WTC11 (cell line): ENCODE measurements at regions not wholly inside any gene's neighbourhood (a gene's known extent, or its start where the extent isn't known, plus 50 kb on each side); places are given as distances from the start of the nearest gene placed in this dataset.
A peak's percentile ranks its signal among the peaks of the same experiment; 100 is the strongest.
"Not testable (repeated sequence)": the region's sequence is repeated elsewhere in the genome, so short reads cannot be mapped to it uniquely, and the experiment has no call there.

Source experiments
- ATAC-seq: fragments of 200-7000 bp; cut with Tn5 transposase; 2 replicates; pipeline ENCODE4 v1.10.0; 2021; ENCODE audit warnings: mild to moderate bottlenecking, moderate library complexity
- CTCF ChIA-PET: fragments of 300-600 bp; sonication (Branson Sonifier 250); formaldehyde crosslinking; loops from one replicate; lab custom pipeline; 2021; ENCODE audit warnings: antibody characterized with exemption; lab: Charles Lee
- POLR2A ChIA-PET: fragments of 350-600 bp; sonication (Branson Sonifier 250); formaldehyde crosslinking; loops from one replicate; lab custom pipeline; 2021; ENCODE audit warnings: antibody characterized with exemption; lab: Charles Lee
- DNase-seq: peaks from one replicate; pipeline ENCODE4 v3.0.0; 2021; ENCODE audit warnings: low spot score
- H3K27ac Mint-ChIP-seq: 2 replicates; pipeline ENCODE4 v1.8.0; 2021; ENCODE audit warnings: mixed read lengths
- H3K27me3 Mint-ChIP-seq: 2 replicates; pipeline ENCODE4 v1.8.0; 2021; ENCODE audit warnings: low read depth, mild to moderate bottlenecking, moderate library complexity, mixed read lengths
- H3K36me3 Mint-ChIP-seq: 2 replicates; pipeline ENCODE4 v1.8.0; 2021; ENCODE audit warnings: mixed read lengths
- H3K4me1 Mint-ChIP-seq: 2 replicates; pipeline ENCODE4 v1.8.0; 2022; ENCODE audit warnings: mixed read lengths
- H3K4me3 Mint-ChIP-seq: 2 replicates; pipeline ENCODE4 v1.8.0; 2021; ENCODE audit warnings: mild to moderate bottlenecking, moderate library complexity, mixed read lengths
- H3K9me3 Mint-ChIP-seq: 2 replicates; pipeline ENCODE4 v1.8.0; 2021; ENCODE audit warnings: mixed read lengths
- ATF1 ChIP-seq: sonication (generic); formaldehyde crosslinking; IDR thresholded peaks from 2 replicates; pipeline ENCODE4 v1.8.1; 2023; ENCODE audit warnings: mild to moderate bottlenecking, moderate library complexity, missing genetic modification reagents
- ATF2 ChIP-seq: sonication (generic); formaldehyde crosslinking; IDR thresholded peaks from 2 replicates; pipeline ENCODE4 v1.8.1; 2022; ENCODE audit warnings: low read depth, missing genetic modification reagents, borderline replicate concordance
- CBFB ChIP-seq: sonication (generic); formaldehyde crosslinking; IDR thresholded peaks from 2 replicates; pipeline ENCODE4 v1.8.1; 2022; ENCODE audit warnings: mild to moderate bottlenecking, low read depth, missing genetic modification reagents
- CDX4 ChIP-seq: fragments of 250-450 bp; sonication (Bioruptor Pico); IDR thresholded peaks from 2 replicates; pipeline ENCODE4 v1.9.0; 2021; ENCODE audit warnings: moderate library complexity, mild to moderate bottlenecking, inconsistent platforms, borderline replicate concordance
- E2F5 ChIP-seq: sonication (generic); formaldehyde crosslinking; IDR thresholded peaks from 2 replicates; pipeline ENCODE4 v1.8.1; 2022; ENCODE audit warnings: mild to moderate bottlenecking, moderate library complexity, missing genetic modification reagents
- ERG ChIP-seq: fragments of 250-450 bp; sonication (Bioruptor Pico); IDR thresholded peaks from 2 replicates; pipeline ENCODE4 v1.8.0; 2021; ENCODE audit warnings: mild to moderate bottlenecking
- ETV6 ChIP-seq: sonication (generic); formaldehyde crosslinking; IDR thresholded peaks from 2 replicates; pipeline ENCODE4 v1.8.1; 2022; ENCODE audit warnings: mild to moderate bottlenecking, missing genetic modification reagents
- GABPB1 ChIP-seq: sonication (generic); formaldehyde crosslinking; IDR thresholded peaks from 2 replicates; pipeline ENCODE4 v1.8.1; 2023; ENCODE audit warnings: mild to moderate bottlenecking, missing genetic modification reagents
- HMGA2 ChIP-seq: fragments of 250-450 bp; sonication (Bioruptor Pico); IDR thresholded peaks from 2 replicates; pipeline ENCODE4 v1.4.0; 2021; ENCODE audit warnings: mild to moderate bottlenecking, moderate library complexity
- IRF1 ChIP-seq: sonication (generic); formaldehyde crosslinking; IDR thresholded peaks from 2 replicates; pipeline ENCODE4 v1.8.0; 2023; ENCODE audit warnings: missing genetic modification reagents
- KAT7 ChIP-seq: sonication (generic); formaldehyde crosslinking; IDR thresholded peaks from 2 replicates; pipeline ENCODE4 v1.8.1; 2023; ENCODE audit warnings: missing genetic modification reagents, mild to moderate bottlenecking, borderline replicate concordance
- MYBL2 ChIP-seq: sonication (generic); formaldehyde crosslinking; IDR thresholded peaks from 2 replicates; pipeline ENCODE4 v1.8.1; 2023; ENCODE audit warnings: mild to moderate bottlenecking, moderate library complexity, missing genetic modification reagents
- NFATC4 ChIP-seq: fragments of 250-450 bp; sonication (Bioruptor Pico); IDR thresholded peaks from 2 replicates; pipeline ENCODE4 v1.9.0; 2021; ENCODE audit warnings: mild to moderate bottlenecking
- OVOL2 ChIP-seq: fragments of 250-450 bp; sonication (Bioruptor Pico); IDR thresholded peaks from 2 replicates; pipeline ENCODE4 v1.9.0; 2021; ENCODE audit warnings: mild to moderate bottlenecking, borderline replicate concordance
- RORB ChIP-seq: fragments of 250-450 bp; sonication (Bioruptor Pico); IDR thresholded peaks from 2 replicates; pipeline ENCODE4 v1.9.0; 2021; ENCODE audit warnings: mild to moderate bottlenecking
- STAT6 ChIP-seq: sonication (generic); formaldehyde crosslinking; conservative IDR thresholded peaks from 2 replicates; pipeline ENCODE4 v1.8.1; 2023; ENCODE audit warnings: mild to moderate bottlenecking, low read depth, missing genetic modification reagents, moderate library complexity
- TCF7 ChIP-seq: sonication (generic); formaldehyde crosslinking; IDR thresholded peaks from 2 replicates; pipeline ENCODE4 v1.8.0; 2022; ENCODE audit warnings: mild to moderate bottlenecking, low read depth, missing genetic modification reagents, moderate library complexity
- TP53 ChIP-seq: sonication (generic); formaldehyde crosslinking; IDR thresholded peaks from 2 replicates; pipeline ENCODE4 v1.8.1; 2023; ENCODE audit warnings: mild to moderate bottlenecking, missing genetic modification reagents
- ZMAT4 ChIP-seq: fragments of 250-450 bp; sonication (Bioruptor Pico); IDR thresholded peaks from 2 replicates; pipeline ENCODE4 v1.9.0; 2021; ENCODE audit warnings: mild to moderate bottlenecking
- ZNF396 ChIP-seq: fragments of 250-450 bp; sonication (Bioruptor Pico); IDR thresholded peaks from 2 replicates; pipeline ENCODE4 v1.8.0; 2021; ENCODE audit warnings: mild to moderate bottlenecking, moderate library complexity, borderline replicate concordance
- ZSCAN18 ChIP-seq: fragments of 250-450 bp; sonication (Bioruptor Pico); IDR thresholded peaks from 2 replicates; pipeline ENCODE4 v2.1.2; 2022; ENCODE audit warnings: mild to moderate bottlenecking, moderate library complexity

GRCh38 chr17:21551081-21551881 is 141.0 kb upstream of the KCNJ18 start (continued):
- TF ChIP-seq ZNF396 (no peak), ZMAT4 (no peak), ATF1 (CRISPR knock-in tag) (no peak), TP53 (no peak), OVOL2 (CRISPR knock-in tag) (no peak), CBFB (no peak), NFATC4 (CRISPR knock-in tag) (no peak), E2F5 (CRISPR knock-in tag) (no peak), STAT6 (CRISPR knock-in tag) (no peak), HMGA2 (CRISPR knock-in tag) (no peak), ATF2 (CRISPR knock-in tag) (no peak), TCF7 (CRISPR knock-in tag) (no peak), CDX4 (CRISPR knock-in tag) (no peak), MYBL2 (CRISPR knock-in tag) (0 out of 2 replicates have a peak, but pooled peaks have one; percentile 36), RORB (no peak), ERG (CRISPR knock-in tag) (no peak), ZSCAN18 (CRISPR knock-in tag) (no peak), KAT7 (CRISPR knock-in tag) (no peak), GABPB1 (CRISPR knock-in tag) (peak; percentile 40; the same call in 1 of the 2 replicates), IRF1 (CRISPR knock-in tag) (no peak), ETV6 (no peak)

GRCh38 chr17:21558921-21559320 is 133.4 kb upstream of the KCNJ18 start:
- H3K9me3 Mint-ChIP-seq = peaks cover 87% of the 10 kb centered on the region
- peaks cover 20% of the 10 kb centered on the region for H3K27me3 Mint-ChIP-seq
- ATAC-seq, H3K4me3 Mint-ChIP-seq, CTCF ChIA-PET, DNase-seq, POLR2A ChIA-PET, H3K4me1 Mint-ChIP-seq, H3K27ac Mint-ChIP-seq: not testable (repeated sequence)
- peaks cover 43% of the 10 kb centered on the region for H3K36me3 Mint-ChIP-seq
